ENCODE measurements at regions not wholly inside any gene's neighbourhood (a gene's known extent, or its start where the extent isn't known, plus 50 kb on each side); places are given as distances from the start of the nearest gene placed in this dataset.
A peak's percentile ranks its signal among the peaks of the same experiment; 100 is the strongest.
"Not testable (repeated sequence)": the region's sequence is repeated elsewhere in the genome, so short reads cannot be mapped to it uniquely, and the experiment has no call there.

DNA sequence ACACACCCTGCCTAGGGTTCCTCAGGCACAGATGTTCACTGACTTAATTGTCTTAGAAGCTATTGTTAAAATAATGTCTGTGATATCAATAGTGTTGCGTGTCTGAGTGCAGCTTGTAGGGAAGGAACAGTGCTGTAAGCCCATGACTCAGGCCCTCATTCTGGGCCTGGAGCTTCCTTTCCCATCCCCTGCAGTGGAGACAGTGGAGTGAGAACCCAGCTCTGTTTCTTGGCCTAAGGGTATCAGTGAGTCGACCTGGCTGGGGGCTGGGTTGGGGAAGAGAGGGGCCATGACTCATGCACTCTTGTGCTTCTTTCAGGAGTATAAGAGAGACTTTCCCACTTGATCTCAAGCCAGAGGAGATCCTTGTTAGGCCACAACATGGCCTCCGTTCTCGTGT is 106.8 kb downstream of the HRH4 start:
- no peak for DNase-seq

DNA sequence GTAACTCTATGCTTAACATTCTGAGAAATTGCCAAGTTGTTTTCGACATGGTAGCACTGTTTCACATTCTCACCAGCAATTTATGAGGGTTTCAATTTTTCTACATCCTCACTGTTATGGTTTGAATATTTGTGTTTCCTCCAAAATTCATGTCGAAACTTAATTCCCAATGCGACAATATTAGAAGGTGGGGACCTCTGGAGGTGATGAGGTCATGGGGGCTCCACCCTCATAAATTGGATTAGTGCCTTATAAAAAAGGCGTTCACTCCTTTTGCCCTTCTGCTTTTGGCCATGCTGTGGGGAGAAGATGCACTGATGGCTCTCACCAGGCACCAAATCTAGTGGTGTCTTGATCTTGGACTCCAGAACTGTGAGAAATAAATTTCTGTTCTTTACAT is 110.3 kb downstream of the HRH4 start:
- DNase-seq, result no peak

DNA sequence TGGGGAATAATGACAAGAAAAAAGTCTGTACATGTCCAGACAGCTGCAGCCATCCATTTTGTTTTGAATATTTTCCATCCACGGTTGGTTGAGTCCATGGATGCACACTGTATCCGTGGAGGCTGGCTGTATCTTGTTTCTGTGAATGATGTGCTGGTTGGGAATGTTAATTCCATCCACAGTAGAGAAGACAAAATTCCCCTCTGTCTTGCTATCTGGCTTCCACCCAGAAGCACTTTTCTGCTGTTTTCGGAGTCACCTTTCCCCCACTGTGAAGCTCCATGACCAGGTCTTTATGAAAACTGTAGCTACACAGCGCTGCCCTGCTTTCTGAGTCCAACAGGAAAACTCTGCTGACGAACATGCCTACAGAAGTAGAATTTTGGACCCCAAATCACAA is 122.3 kb downstream of the HRH4 start:
- no peak for DNase-seq

DNA sequence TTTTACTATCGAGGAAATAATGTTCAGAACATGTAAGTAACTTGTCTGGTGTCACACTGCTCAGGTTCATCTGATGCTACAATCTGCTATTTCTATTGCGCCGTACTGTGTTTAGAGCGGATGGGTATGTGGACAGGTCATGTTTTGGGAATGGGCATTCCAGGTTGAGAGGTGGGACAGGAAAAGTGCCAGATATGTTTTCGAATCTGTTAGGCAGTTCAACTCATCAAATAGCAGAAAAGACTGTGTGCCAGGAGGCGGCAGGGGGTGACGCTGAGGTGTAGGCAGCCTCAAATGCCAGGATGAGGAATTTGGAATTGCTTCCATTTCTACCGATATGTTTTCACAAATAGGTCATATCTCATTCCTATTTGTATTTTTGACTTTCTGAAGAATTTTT is 123.8 kb downstream of the HRH4 start:
- DNase-seq, result no peak

DNA sequence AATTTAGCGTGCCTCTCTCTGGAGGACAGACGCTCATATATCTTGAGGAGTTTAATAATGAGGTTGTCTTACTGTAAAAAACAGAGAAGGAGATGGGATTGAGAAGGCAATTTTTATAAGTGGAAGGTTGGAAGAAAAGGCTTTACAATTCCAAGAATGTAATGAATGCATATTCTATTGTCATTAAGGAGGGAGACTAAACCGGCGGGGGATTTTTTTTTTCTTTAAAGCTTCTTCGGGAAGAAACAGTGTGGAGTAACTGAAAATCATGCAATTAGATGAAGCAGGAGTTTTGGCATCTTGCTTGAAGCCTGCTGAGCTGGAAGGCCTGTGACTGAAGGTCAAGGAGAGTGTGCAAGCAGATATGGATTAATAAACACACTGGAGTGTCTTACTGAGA is 124.4 kb downstream of the HRH4 start:
- DNase-seq, result no peak

DNA sequence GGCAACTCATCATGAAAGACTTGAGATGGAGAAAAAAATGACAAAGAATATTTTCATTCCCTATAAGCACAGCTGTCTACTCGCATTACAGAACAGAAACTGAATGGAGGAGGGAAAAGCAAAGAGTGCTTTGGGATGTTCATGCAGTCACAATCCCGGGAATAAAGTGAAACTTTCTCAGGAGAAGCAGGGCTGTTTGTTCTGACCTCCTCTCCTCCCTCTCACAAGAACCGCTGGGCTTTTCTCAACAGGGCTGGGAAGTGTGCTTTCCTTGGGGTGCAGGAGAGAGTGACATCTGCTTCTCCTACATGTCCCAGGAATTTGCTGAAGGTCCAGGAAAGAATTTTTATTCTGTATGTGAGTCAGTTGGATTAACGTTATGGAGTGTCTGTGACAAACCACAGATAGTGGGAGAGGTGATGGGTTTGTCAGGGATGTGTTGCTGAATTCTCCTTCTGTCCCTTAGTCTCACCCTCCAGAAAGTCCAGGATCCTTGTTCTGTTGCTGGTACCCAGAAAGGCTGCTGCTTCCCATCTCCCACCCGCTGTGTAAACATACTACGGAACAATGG is 125.6 kb downstream of the HRH4 start:
- DNase-seq, result no peak

DNA sequence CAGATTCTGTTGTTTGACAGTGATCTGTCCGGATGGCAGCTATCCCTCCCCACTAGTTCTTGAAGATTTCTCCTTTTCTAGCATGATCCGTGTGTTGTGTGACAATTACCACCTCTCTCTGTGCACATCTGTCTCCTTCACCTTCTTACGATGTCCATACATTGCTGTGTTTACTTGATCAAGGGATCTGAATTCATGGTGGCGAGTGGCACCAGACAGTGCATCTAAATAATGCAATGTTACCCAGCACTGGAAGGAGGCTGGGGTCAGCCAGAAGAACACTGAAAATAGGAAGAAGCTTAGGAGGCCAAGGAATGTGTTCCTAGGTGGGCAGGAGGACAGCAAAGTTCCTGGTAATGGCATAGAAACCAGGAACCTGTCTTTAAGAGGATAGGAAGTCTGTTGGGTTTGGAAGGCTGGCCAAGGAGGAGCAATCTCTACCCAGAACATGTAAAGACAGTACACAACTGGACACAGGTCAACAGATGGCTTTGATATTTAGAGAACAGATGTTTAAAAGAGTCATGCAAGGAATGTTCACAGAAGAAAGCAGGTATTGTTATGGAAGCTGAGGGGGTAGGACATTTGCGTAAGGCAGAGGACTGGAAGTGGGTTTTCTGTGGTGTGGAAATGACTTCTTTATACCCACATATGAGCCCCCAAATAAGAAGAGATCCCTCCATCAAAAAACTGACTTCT is 126.4 kb downstream of the HRH4 start:
- no peak for DNase-seq

DNA sequence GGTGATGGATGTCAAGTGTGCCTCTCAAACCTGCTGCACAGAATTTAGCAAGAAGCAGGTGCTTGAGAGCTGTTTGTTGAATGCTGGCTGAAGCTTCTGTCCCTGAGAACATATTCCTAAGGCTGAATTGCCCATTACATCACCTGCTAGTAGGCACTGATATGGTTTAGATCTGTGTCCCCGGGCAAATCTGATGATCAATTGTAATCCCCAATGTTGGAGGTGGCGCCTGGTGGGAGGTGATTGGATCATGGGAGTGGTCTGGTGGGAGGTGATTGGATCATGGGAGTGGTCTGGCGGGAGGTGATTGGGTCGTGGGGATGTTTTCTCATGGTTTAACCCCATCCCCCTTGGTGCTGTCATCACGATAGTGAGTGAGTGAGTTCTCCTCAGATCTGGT is 128.0 kb downstream of the HRH4 start:
- DNase-seq, result no peak

DNA sequence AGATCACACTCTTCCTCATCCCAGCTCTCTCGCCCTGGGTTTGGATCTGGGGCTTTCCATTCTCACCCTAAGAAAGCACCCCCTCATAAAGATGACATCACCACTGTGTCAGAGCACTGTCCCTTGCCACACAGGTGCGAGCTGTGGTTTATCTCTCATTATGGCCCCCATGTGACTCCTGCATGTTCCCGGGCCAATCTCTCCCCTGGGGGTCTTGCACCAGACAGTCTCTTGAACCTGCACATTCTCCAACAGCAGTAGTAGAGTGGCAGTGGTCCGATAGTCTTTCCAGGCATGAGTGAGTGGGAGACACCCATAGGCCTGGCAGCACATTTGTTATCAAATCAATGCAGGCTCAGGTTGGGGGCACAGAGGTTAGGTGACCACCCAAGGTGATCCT is 130.5 kb downstream of the HRH4 start:
- no peak for DNase-seq

DNA sequence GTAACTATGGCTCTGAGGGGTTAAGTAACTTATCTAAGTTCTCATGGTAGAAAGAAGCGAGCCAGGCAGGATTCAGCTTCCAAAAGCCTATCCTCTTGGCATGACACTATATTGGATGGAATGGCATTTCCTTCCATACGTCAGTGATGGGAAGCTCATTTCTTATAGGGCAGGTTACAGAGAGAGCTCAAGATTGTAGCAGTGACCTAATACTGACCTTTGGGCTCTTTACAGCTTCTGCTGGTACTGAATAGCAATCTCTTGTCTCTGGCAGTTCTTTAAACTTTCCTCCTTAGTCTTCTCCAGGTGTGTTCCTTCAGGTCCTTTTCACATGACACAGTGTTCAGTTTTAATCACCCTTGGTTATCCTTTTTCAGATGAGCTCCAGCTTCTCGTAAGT is 133.0 kb downstream of the HRH4 start:
- DNase-seq, result no peak

DNA sequence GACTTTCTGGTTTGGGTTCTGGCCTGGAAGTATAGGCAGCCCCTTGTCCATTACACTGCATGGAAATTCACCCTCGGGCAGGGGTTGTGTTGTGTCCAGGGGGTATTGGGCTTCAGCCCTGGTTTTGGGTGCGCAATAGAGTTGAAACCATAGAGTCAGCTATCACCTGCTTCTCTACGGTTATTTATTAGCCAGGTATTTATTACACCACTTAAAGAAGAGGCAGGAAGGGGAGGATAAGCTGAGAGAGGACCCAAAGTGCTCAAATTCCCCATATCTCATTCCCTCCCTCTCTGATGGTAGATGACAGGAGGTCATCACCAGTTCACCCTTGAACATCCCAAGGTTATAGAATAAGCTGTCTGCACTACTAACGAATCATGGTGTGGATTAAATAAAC is 133.4 kb downstream of the HRH4 start:
- DNase-seq, result no peak

DNA sequence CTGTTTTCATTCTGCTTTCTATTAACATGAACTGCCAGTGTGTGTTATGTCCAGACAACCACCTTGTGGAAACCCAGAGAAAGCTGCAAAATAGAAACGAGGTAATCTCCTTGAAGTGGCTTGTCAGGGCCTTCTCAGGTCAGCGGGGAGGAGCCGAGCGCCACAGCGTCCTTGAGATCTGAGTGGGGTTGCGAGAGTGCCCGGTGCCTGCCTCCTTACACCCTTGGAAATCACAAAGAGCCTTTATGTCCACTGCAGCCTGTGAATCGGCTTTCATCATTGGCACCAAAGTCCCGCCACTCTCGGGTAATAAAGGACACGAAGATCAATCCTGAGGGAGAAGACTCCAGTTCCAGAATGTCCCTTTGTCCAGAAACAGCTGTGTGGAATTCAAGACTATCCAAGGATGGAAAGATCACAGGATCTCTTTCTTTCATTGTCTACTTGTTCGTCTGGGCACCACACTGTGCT is 135.2 kb downstream of the HRH4 start:
- no peak for DNase-seq

DNA sequence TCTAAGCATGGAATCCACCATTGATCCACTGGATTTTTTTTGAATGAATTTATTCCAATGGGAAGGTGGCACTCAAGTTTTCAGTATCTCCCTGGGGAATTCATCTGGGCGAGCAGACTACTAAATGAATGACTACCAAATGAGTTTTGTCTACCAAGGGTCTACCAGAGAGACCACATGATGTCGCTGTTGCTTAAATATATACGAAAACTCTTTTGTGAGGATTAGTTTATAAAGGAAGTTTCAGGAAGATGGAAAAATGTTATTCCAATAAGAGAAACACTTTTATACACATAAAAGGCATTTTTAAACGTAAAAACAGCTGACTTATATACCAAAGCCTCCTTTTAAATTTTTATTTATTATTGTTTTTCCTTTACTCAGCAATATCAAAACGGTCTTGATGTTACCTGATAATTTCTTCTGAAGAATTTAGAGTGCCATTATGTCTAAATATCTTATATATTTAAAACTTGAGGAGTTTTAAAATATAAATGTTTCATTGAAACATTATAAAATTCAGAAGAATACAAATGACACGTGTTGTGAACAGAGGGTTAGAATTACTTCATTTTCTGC is 139.7 kb downstream of the HRH4 start:
- DNase-seq, result peak in 1 of 2 donors; percentile 26

DNA sequence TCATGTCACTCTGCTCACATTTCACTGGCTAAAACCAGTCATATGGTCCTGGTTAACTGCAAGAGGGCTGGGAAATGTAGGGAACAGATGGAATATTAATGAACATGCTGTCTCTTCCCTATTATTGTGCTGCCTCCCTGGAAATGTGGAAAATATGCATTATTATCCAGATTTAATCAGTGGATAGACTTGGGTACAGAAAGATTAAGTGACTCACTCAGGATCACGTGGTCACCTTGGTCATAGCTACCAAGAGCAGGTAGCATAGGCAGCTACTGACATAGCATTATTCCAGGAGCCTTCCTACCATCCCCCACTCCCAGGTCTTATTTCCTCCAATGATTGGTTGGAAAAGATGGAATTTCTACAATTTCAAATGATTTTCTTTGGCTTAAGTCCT is 141.1 kb downstream of the HRH4 start:
- no peak for DNase-seq

DNA sequence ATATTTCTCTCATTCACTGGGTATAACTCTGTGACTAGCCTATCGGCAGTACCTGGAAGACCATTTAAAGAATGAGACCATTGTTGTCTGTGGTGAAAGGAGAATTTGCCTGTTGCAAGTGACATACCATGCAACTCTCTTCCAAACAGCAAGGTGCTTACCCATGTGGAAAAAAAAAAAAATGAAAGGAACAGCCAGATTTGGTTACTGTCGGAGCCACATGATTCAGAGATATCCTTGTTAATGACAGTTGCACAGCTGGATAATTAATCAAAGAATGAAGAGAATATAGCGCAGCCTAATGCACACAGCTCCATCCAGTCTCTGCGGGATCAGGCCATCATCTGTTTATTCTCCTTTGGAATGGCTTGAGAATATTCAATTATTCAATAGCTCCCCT is 141.8 kb downstream of the HRH4 start:
- DNase-seq, result no peak

DNA sequence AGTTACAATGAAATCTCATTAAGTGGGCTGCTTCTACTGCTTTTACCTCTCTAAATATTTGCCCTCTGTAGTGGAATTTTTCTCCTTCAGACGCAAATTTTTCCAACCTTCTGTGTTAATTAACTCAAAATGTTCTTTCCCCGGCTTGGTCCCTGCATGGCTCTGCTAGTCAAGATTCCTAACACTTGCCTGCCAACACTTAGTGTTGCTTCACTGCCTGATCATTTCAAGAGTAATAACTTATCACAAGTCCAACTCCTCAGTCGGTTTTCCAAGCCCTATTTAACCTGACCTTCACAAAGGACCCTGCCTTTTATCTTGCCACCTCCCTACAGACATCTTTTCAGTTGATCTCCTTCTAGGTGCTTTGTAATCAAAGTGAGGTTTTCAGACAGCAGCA is 142.7 kb downstream of the HRH4 start:
- no peak for DNase-seq

DNA sequence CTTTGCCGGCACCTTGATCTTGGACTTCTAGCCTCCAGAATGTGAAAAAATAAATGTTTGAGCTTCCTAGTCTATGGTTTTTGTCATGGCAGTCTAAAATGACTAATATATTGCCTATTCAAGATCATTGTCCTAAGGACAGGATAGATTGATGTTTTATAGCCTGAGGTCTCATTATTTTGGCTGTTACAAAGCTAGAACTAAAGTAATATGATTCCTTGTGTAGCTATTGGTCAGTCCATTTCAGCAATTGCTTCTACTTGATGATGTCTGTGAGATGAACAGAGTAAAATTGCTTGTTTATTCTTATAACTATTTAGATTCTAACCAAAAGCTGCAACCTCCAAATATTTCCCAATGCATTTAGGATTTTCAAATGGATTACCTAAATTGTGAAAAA is 145.0 kb downstream of the HRH4 start:
- DNase-seq, result no peak

DNA sequence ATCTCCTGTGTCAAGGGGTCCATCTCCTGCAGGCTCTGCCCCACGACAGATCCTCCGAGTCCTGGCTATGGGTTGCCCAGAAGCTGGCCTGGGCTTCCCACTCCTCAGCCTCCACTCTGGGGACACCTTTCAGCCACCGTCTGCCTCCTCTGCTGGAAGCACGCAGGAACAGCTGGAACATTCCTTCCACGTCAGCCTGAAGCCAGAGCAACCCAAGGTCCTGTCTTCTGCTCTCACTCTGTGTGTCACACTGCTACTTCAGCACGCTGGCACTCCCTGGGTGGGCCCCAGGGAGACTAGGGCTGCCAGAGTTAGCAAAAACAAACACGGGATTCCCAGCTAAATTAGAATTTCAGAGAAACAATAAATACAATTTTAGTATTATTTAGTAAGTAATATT is 148.8 kb downstream of the HRH4 start:
- DNase-seq, result no peak

DNA sequence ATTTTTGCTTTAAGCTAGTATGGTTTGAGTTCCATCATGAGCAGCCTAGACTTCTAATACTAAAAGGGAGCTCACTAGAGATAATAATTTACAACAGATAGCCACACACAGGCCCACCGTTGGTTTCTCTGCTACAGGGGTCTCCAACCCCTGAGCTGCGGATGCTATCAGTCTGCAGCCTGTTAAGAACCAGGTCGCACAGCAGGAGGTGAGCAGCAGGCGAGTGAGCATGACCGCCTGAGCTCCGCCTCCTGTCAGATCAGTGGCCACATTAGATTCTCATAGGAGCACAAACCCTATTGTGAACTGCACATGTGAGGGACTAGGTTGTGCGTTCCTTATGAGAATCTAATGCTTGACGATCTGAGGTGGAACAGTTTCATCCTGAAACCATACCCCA is 150.6 kb downstream of the HRH4 start:
- no peak for DNase-seq

DNA sequence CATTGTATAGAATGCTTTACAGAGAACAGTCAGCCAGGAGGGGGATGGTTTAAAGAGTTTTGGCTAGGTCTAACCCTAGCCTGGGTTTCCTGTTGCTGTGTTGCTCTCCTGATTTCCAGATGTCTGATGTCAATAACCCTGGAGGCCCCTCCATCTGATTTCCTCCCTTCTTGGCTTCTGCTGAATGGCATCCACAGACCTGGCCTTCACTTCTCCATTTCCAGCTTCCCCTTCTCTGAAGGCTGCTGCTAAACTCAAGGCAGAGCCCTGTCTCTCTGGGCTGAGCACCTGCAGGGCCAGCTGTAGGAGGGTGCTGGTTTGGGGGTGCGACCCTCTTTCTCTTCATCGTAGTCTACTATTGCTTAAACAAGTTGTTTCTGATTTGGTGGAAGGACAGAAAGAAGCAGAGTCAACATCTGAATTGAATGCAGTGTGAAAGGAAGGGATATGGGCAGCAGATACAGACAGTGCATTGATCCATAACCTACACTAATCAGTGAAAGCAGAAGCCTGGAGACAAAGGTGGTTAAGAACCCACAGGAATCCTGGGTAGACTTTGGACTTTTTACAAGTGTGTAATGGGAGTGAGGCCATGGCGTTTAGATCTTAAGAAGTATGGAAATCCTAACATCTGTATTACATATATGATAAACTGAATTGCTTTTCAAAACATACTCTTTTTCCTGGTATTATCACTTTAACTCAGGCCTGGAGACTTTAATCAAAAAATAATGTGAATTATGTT is 153.6 kb downstream of the HRH4 start:
- DNase-seq, result no peak

DNA sequence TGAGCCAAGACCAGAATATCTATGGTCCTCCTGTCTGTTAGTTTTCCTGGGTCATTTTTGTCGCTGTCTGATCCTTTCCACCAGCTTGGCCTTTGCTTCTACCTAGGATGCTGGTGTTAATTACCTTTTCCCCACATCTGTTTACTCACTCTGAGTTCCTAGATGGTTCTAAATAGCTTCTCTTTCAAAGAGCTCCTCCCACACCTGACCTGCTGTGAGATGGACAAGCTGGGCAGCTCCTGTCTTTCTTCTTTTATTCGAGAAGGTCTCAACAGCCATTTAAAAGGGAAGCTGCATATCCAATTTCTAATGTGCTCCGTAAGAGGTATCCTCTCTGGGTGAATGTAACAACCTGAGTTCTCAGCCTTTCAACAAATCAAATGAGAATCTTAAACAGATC is 156.2 kb downstream of the HRH4 start:
- DNase-seq, result no peak

DNA sequence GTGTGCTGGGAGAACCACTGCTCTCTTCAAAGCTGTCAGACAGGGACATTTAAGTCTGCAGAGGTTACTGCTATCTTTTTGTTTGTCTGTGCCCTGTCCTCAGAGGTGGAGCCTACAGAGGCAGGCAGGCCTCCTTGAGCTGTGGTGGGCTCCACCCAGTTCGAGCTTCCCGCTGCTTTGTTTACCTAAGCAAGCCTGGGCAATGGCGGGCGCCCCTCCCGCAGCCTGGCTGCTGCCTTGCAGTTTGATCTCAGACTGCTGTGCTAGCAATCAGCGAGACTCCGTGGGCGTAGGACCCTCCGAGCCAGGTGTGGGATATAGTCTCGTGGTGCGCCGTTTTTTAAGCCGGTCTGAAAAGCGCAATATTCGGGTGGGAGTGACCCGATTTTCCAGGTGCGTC is 164.0 kb downstream of the HRH4 start:
- not testable (repeated sequence) for DNase-seq

DNA sequence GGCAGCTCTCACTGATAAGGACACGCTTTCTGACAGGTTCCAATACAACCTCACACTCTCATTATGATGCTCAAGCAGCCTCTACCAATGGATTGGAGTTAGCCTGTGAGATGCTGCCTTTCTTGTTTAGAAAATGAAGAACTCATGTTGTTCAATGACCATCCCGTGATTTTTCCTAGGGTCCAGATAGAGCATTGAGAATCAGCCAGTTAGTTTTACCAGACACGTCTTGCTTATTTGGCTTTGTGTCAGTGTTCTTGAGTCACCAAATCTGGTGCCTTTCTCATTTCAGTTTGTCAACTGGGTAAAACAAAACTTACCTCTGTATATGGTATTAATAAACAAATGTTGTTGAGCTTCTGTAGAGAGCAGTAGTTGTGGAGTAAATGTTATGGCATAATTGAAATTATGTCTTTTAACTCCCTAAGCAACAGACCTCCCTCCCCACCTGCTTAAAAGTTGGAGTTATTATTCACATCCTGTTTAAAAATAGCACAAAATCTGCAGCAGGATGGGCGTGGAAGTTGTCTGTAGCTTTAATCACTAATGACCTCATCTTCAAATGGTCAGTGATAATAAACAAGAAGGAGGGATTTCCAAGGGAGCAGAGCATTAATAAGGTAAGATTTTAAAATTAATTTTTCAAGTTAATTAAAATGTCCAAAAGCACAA is 167.3 kb downstream of the HRH4 start:
- no peak for DNase-seq

DNA sequence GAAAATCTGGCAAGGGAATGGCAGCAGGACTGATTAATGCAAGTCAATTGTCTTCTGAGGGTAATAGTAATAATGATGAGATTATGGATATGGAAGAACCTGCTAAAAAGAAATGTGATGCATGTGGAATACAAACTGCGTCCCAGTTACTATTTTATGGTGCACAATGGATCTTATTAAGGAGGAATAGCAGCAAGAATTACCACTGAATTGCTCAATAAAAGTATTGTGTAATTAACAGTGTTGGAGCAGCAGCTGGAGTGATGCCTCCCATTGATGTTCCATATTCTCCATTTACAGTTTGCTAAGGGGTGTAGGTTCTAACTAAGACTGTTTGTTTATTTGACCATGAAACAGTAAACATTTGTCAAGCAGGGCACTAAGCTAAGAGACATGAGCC is 167.9 kb downstream of the HRH4 start:
- no peak for DNase-seq

All from CD4-positive, alpha-beta T cell treated with Interleukin-1 beta for 1 hour (primary cell).